ENCODE measurements at regions not wholly inside any gene's neighbourhood (a gene's known extent, or its start where the extent isn't known, plus 50 kb on each side); places are given as distances from the start of the nearest gene placed in this dataset.

GRCh38 chr3:59280113-59280512 lies 230.3 kb upstream of the CFAP20DC start:
- no peak for DNase-seq
- CTCF ChIA-PET: interaction anchor here (1.0 kb wide), 2 partner anchors 9 to 68 kb away, joined by 3 read pairs; no protein-coding TSS in a partner anchor
- Mint-ChIP-seq H3K9me3 (peaks cover 3% of the 10 kb centered on the region), H3K4me3 (no peak overlapping the region), H3K36me3 (ENCODE audit: low read depth) (no peaks in the 10 kb centered on the region), H3K27ac (no peak overlapping the region), H3K4me1 (no peaks in the 10 kb centered on the region), H3K27me3 (no peaks in the 10 kb centered on the region)
- POLR2A ChIA-PET: no interaction called here

- no peak overlapping the region for H3K27ac Mint-ChIP-seq
- ChIA-PET CTCF (interaction anchor here (0.9 to 1.0 kb wide), 2 partner anchors 12 to 571 kb away, joined by 3 read pairs; no protein-coding TSS in a partner anchor), POLR2A (no interaction called here)
- no peak overlapping the region for H3K4me3 Mint-ChIP-seq
- peaks cover 7% of the 10 kb centered on the region for H3K9me3 Mint-ChIP-seq
- H3K27me3 Mint-ChIP-seq: no peaks in the 10 kb centered on the region
- no peaks in the 10 kb centered on the region for H3K36me3 Mint-ChIP-seq (ENCODE audit: low read depth)
- no peak for DNase-seq
- no peaks in the 10 kb centered on the region for H3K4me1 Mint-ChIP-seq
Measured at GRCh38 chr3:59277816-59278215, 228.0 kb upstream of the CFAP20DC start.

GRCh38 chr3:59277201-59277600 lies 227.4 kb upstream of the CFAP20DC start:
- ChIA-PET POLR2A (interaction anchor here (0.6 kb wide), 1 partner anchor 25 kb away, joined by 3 read pairs; no protein-coding TSS in a partner anchor), CTCF (interaction anchor here (0.9 to 1.2 kb wide), 3 partner anchors 8 to 571 kb away, joined by 3 to 4 read pairs (median 3); no protein-coding TSS in a partner anchor)
- no peaks in the 10 kb centered on the region for H3K36me3 Mint-ChIP-seq (ENCODE audit: low read depth)
- no peak overlapping the region for H3K4me3 Mint-ChIP-seq
- H3K9me3 Mint-ChIP-seq: peaks cover 7% of the 10 kb centered on the region
- no peaks in the 10 kb centered on the region for H3K27me3 Mint-ChIP-seq
- DNase-seq: no peak
- H3K27ac Mint-ChIP-seq: no peak overlapping the region
- H3K4me1 Mint-ChIP-seq: no peaks in the 10 kb centered on the region

GRCh38 chr3:59273976-59274375 lies 224.2 kb upstream of the CFAP20DC start:
- Mint-ChIP-seq H3K9me3 (peaks cover 4% of the 10 kb centered on the region), H3K4me1 (no peaks in the 10 kb centered on the region), H3K27ac (peak overlapping the region; percentile 44), H3K36me3 (ENCODE audit: low read depth) (no peaks in the 10 kb centered on the region), H3K27me3 (no peaks in the 10 kb centered on the region), H3K4me3 (no peak overlapping the region)
- CTCF ChIA-PET: no interaction called here
- POLR2A ChIA-PET: no interaction called here
- no peak for DNase-seq

GRCh38 chr3:59271971-59272370 lies 222.1 kb upstream of the CFAP20DC start:
- H3K27me3 Mint-ChIP-seq: no peaks in the 10 kb centered on the region

GRCh38 chr3:59270921-59271320 lies 221.1 kb upstream of the CFAP20DC start:
- Mint-ChIP-seq H3K9me3 (peaks cover 9% of the 10 kb centered on the region), H3K36me3 (ENCODE audit: low read depth) (no peaks in the 10 kb centered on the region), H3K27me3 (no peaks in the 10 kb centered on the region), H3K4me3 (no peak overlapping the region), H3K27ac (no peak overlapping the region), H3K4me1 (no peaks in the 10 kb centered on the region)
- CTCF ChIA-PET: no interaction called here
- POLR2A ChIA-PET: no interaction called here
- DNase-seq: no peak

More at GRCh38 chr3:59271971-59272370, 222.1 kb upstream of the CFAP20DC start:
- no peaks in the 10 kb centered on the region for H3K4me1 Mint-ChIP-seq
- DNase-seq: no peak
- H3K9me3 Mint-ChIP-seq: peaks cover 6% of the 10 kb centered on the region
- no peak overlapping the region for H3K27ac Mint-ChIP-seq
- ChIA-PET CTCF (no interaction called here), POLR2A (no interaction called here)
- no peak overlapping the region for H3K4me3 Mint-ChIP-seq
- no peaks in the 10 kb centered on the region for H3K36me3 Mint-ChIP-seq (ENCODE audit: low read depth)

- no peak for DNase-seq
- no peaks in the 10 kb centered on the region for H3K36me3 Mint-ChIP-seq (ENCODE audit: low read depth)
- no peak overlapping the region for H3K4me3 Mint-ChIP-seq
- peaks cover 9% of the 10 kb centered on the region for H3K9me3 Mint-ChIP-seq
- H3K27me3 Mint-ChIP-seq: no peaks in the 10 kb centered on the region
- POLR2A ChIA-PET: no interaction called here
- H3K27ac Mint-ChIP-seq: no peak overlapping the region
- CTCF ChIA-PET: no interaction called here
- no peaks in the 10 kb centered on the region for H3K4me1 Mint-ChIP-seq
Measured at GRCh38 chr3:59270209-59270608, 220.4 kb upstream of the CFAP20DC start.

- no peak for DNase-seq
- H3K4me3 Mint-ChIP-seq: no peak overlapping the region
- peaks cover 14% of the 10 kb centered on the region for H3K9me3 Mint-ChIP-seq
- no peaks in the 10 kb centered on the region for H3K27me3 Mint-ChIP-seq
- H3K4me1 Mint-ChIP-seq: no peaks in the 10 kb centered on the region
- no peak overlapping the region for H3K27ac Mint-ChIP-seq
- CTCF ChIA-PET: interaction anchor here (1.0 to 1.5 kb wide), 2 partner anchors 18 to 297 kb away, joined by 3 to 4 read pairs; no protein-coding TSS in a partner anchor
- POLR2A ChIA-PET: no interaction called here
- H3K36me3 Mint-ChIP-seq (ENCODE audit: low read depth): no peaks in the 10 kb centered on the region
Measured at GRCh38 chr3:59268170-59268569, 218.3 kb upstream of the CFAP20DC start.

- Mint-ChIP-seq H3K9me3 (peaks cover 14% of the 10 kb centered on the region), H3K27me3 (no peaks in the 10 kb centered on the region), H3K4me1 (no peaks in the 10 kb centered on the region), H3K36me3 (ENCODE audit: low read depth) (no peaks in the 10 kb centered on the region), H3K4me3 (no peak overlapping the region), H3K27ac (no peak overlapping the region)
- POLR2A ChIA-PET: no interaction called here
- CTCF ChIA-PET: interaction anchor here (0.6 to 1.1 kb wide), 2 partner anchors 9 to 381 kb away, joined by 3 to 4 read pairs; no protein-coding TSS in a partner anchor
- no peak for DNase-seq
Measured at GRCh38 chr3:59267021-59267420, 217.2 kb upstream of the CFAP20DC start.

GRCh38 chr3:59266551-59266950 lies 216.7 kb upstream of the CFAP20DC start:
- ChIA-PET POLR2A (no interaction called here), CTCF (interaction anchor here (1.1 kb wide), 1 partner anchor 10 kb away, joined by 4 read pairs; no protein-coding TSS in a partner anchor)
- no peak for DNase-seq
- Mint-ChIP-seq H3K27ac (no peak overlapping the region), H3K36me3 (ENCODE audit: low read depth) (no peaks in the 10 kb centered on the region), H3K4me3 (no peak overlapping the region), H3K4me1 (no peaks in the 10 kb centered on the region), H3K27me3 (no peaks in the 10 kb centered on the region), H3K9me3 (peaks cover 14% of the 10 kb centered on the region)

- CTCF ChIA-PET: no interaction called here
- Mint-ChIP-seq H3K27ac (no peak overlapping the region), H3K36me3 (ENCODE audit: low read depth) (no peaks in the 10 kb centered on the region), H3K4me3 (no peak overlapping the region), H3K9me3 (peaks cover 14% of the 10 kb centered on the region), H3K27me3 (no peaks in the 10 kb centered on the region), H3K4me1 (no peaks in the 10 kb centered on the region)
- POLR2A ChIA-PET: no interaction called here
- DNase-seq: no peak
Measured at GRCh38 chr3:59265566-59265965, 215.7 kb upstream of the CFAP20DC start.

- Mint-ChIP-seq H3K4me3 (no peak overlapping the region), H3K9me3 (peaks cover 14% of the 10 kb centered on the region), H3K27ac (no peak overlapping the region), H3K4me1 (no peaks in the 10 kb centered on the region), H3K27me3 (no peaks in the 10 kb centered on the region), H3K36me3 (ENCODE audit: low read depth) (no peaks in the 10 kb centered on the region)
- POLR2A ChIA-PET: no interaction called here
- no peak for DNase-seq
- CTCF ChIA-PET: interaction anchor here (1.1 to 2.1 kb wide), 2 partner anchors 38 to 45 kb away, joined by 3 to 5 read pairs; no protein-coding TSS in a partner anchor
Measured at GRCh38 chr3:59264366-59264765, 214.5 kb upstream of the CFAP20DC start.

- Mint-ChIP-seq H3K9me3 (peaks cover 14% of the 10 kb centered on the region), H3K27ac (no peak overlapping the region), H3K36me3 (ENCODE audit: low read depth) (no peaks in the 10 kb centered on the region), H3K27me3 (no peaks in the 10 kb centered on the region), H3K4me1 (no peaks in the 10 kb centered on the region), H3K4me3 (no peak overlapping the region)
- POLR2A ChIA-PET: no interaction called here
- CTCF ChIA-PET: interaction anchor here (2.1 kb wide), 1 partner anchor 39 kb away, joined by 5 read pairs; no protein-coding TSS in a partner anchor
- no peak for DNase-seq
Measured at GRCh38 chr3:59263152-59263551, 213.3 kb upstream of the CFAP20DC start.

- POLR2A ChIA-PET: interaction anchor here (0.6 kb wide), 1 partner anchor 664 kb away, joined by 3 read pairs; no protein-coding TSS in a partner anchor
- Mint-ChIP-seq H3K4me3 (no peak overlapping the region), H3K9me3 (peaks cover 11% of the 10 kb centered on the region), H3K4me1 (no peaks in the 10 kb centered on the region), H3K27ac (no peak overlapping the region), H3K36me3 (ENCODE audit: low read depth) (no peaks in the 10 kb centered on the region), H3K27me3 (no peaks in the 10 kb centered on the region)
- CTCF ChIA-PET: interaction anchor here (1.8 kb wide), 1 partner anchor 25 kb away, joined by 3 read pairs; no protein-coding TSS in a partner anchor
- no peak for DNase-seq
Measured at GRCh38 chr3:59262076-59262498, 212.3 kb upstream of the CFAP20DC start.
